CD4-positive, alpha-beta T cell treated with Interleukin-6 for 4 hours (primary cell): ENCODE measurements at regions not wholly inside any gene's neighbourhood (a gene's known extent, or its start where the extent isn't known, plus 50 kb on each side); places are given as distances from the start of the nearest gene placed in this dataset.

Experiments
- DNase-seq: peaks from one replicate; pipeline ENCODE4 v3.0.0-alpha.2; 2020; ENCODE audit warnings: mixed read lengths

GRCh38 chr16:82567175-82567574 lies 59.6 kb upstream of the CDH13 start:
- DNase-seq = no peak

GRCh38 chr16:82563401-82563800 lies 63.4 kb upstream of the CDH13 start:
- no peak for DNase-seq

- no peak for DNase-seq
Measured at GRCh38 chr16:82562183-82562683, 64.5 kb upstream of the CDH13 start.

GRCh38 chr16:82560805-82561325 lies 65.9 kb upstream of the CDH13 start:
- DNase-seq = no peak

- DNase-seq = no peak
Measured at GRCh38 chr16:82544378-82545160, 82.2 kb upstream of the CDH13 start.

GRCh38 chr16:82542714-82543113 lies 84.1 kb upstream of the CDH13 start:
- no peak for DNase-seq

GRCh38 chr16:82541103-82541502 lies 85.7 kb upstream of the CDH13 start:
- DNase-seq = no peak

GRCh38 chr16:82535764-82536163 lies 91.0 kb upstream of the CDH13 start:
- DNase-seq = no peak

- DNase-seq = no peak
Measured at GRCh38 chr16:82535262-82535661, 91.5 kb upstream of the CDH13 start.

- DNase-seq = no peak
Measured at GRCh38 chr16:82533189-82533588, 93.6 kb upstream of the CDH13 start.

- DNase-seq = no peak
Measured at GRCh38 chr16:82530883-82531282, 95.9 kb upstream of the CDH13 start.

GRCh38 chr16:82527101-82527500 lies 99.7 kb upstream of the CDH13 start:
- no peak for DNase-seq

- no peak for DNase-seq
Measured at GRCh38 chr16:82524976-82525375, 101.8 kb upstream of the CDH13 start.

GRCh38 chr16:82523815-82524214 lies 103.0 kb upstream of the CDH13 start:
- DNase-seq = no peak

GRCh38 chr16:82522026-82522425 lies 104.7 kb upstream of the CDH13 start:
- no peak for DNase-seq

- DNase-seq = no peak
Measured at GRCh38 chr16:82518811-82519210, 108.0 kb upstream of the CDH13 start.

- no peak for DNase-seq
Measured at GRCh38 chr16:82514262-82514661, 112.5 kb upstream of the CDH13 start.

- no peak for DNase-seq
Measured at GRCh38 chr16:82510789-82511305, 115.9 kb upstream of the CDH13 start.

GRCh38 chr16:82509691-82510430 lies 116.9 kb upstream of the CDH13 start:
- DNase-seq = no peak

GRCh38 chr16:82506692-82507670 lies 119.8 kb upstream of the CDH13 start:
- no peak for DNase-seq

GRCh38 chr16:82504836-82505235 lies 121.9 kb upstream of the CDH13 start:
- DNase-seq = no peak

- DNase-seq = no peak
Measured at GRCh38 chr16:82499302-82499701, 127.5 kb upstream of the CDH13 start.
